KBM-7 (cell line): ENCODE measurements at regions not wholly inside any gene's neighbourhood (a gene's known extent, or its start where the extent isn't known, plus 50 kb on each side); places are given as distances from the start of the nearest gene placed in this dataset.
A peak's percentile ranks its signal among the peaks of the same experiment; 100 is the strongest.

Source experiments
- DNase-seq: peaks from one replicate; pipeline ENCODE4 v3.0.0-alpha.2; 2015
- in situ Hi-C: fragments of 300-500 bp; cut with MboI; formaldehyde crosslinking; loops from 2 replicates; pipeline ENCODE4 v1.14.3; 2020; ENCODE audit warnings: low sequenced_read_pairs, low pct_unique_long_range_greater_than_20kb, mixed read lengths

DNA sequence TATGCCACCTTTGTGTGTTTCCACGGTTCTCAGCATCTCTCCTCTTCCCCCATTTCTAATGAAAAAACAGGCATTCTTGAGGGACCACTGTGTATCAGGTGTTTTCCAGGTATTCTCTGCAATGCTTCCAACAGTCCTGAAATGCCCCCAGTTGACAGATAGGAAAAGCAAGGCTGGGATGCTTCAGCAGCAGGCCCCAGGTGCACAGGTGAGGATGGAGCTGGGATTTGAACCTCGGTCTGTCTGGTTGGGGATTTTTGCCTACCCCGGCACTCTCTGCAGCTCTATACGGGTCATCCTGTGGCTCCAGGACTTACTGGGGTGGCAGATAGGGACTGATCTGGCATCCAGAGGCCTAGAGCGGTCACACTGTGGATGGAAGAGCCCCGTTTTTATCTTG is 180.5 kb upstream of the GSE1 start:
- no peak for DNase-seq
- in situ Hi-C loops = no loop called here

DNA sequence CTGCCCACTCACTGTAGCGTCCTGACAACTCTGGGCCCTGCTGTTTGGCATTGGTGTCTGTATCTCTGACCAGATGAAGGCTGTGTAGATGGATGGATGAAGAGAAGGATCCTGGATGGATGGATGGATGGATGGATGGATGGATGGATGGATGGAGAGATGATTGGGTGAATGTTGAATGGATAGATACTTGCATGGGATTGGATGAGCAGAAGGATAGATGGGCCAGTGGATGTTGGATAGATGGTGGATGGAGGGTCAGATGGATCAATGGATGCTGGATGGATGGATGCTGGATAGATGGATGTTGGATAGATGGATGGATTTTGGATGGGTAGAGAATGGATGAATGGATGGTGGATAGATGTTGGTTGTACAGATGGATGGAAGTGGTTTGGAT is 179.6 kb upstream of the GSE1 start:
- no peak for DNase-seq
- in situ Hi-C loops = no loop called here

DNA sequence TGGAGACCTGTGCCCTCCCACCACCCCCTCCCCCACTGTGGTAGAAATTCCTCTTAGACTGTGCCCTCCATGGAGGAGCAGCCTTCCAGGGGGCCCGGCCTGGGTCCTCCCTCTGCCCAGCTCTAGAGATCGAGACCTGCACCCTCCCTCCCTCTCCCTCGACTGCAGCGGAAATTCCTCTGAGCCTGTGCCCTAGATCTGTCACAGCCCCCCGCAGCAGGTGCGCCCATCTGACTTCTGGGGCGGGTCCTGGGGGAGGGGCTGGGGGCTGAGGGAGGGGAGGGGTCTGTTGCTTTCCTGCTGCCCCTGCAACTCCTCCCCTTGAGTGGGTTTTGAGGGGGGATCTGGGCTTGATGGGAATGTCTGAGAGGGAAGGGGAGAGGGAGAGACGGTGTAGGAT is 177.8 kb upstream of the GSE1 start:
- in situ Hi-C loops = no loop called here
- DNase-seq = no peak

DNA sequence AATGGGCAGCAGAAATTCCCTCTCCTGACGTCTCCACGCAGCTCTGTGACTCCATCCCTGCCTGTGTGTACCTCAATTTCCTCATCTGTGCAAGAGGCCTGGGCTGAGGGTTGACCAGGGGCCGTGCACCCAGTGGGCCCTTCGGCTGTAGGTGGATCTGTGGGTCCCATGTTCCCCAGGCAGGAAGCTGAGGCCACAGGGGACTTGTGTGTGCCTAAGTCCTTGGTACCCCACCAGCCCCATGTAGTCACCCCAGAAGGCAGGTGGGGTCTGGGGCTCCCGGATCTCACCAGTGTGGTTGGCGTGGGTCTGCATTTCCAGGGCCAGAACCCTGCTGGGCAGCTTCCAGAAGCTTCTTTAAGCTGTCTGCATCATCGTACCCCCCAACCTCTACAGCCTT is 177.4 kb upstream of the GSE1 start:
- no peak for DNase-seq
- in situ Hi-C loops = no loop called here

DNA sequence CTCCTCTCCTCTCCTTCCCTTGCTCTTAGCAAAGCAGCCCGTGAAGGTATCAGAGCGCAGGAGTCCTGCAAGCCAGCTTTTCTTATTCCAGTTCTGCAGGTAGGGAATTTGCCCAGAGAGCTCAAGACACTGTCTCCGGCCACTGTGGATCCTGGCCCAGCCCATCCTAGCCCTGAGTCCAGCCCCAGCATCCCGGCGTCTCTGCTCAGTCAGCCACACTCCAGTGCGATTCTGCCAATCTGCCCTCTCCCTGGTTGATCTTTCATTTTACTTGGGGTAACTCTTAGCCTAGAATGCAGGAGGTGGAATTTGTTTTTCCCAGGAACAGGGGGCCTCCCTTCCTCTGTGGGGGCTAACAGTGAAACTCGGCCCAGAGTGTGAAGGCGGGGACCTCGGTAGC is 176.9 kb upstream of the GSE1 start:
- in situ Hi-C loops = no loop called here
- DNase-seq = no peak

DNA sequence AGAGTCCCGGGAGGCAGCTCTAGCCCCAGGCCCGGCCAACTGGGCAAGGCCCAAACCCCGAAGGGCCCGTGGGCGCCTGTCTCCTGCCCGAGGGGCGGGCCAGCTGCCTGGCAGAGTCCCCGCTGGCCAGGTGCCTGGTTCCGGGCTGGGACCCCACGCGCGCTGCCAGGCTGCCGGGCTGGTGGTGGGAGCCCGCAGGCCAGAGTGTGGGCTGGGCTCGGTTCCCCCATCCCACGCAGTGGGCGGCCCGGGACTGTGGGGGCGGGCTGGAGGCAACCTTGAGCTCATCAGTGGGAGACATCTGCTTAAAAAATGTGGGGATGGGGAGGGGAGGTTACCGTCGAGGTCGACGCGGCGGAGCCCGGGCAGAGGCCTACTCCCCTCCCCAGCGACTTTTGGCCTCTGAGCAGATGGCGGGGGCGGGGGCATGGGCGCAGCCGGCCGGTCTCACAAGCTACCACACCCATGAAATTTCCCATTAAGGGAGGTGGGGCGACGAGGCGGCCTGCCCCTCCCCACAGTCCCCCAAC is 176.4 kb upstream of the GSE1 start:
- in situ Hi-C loops = no loop called here
- DNase-seq = no peak

DNA sequence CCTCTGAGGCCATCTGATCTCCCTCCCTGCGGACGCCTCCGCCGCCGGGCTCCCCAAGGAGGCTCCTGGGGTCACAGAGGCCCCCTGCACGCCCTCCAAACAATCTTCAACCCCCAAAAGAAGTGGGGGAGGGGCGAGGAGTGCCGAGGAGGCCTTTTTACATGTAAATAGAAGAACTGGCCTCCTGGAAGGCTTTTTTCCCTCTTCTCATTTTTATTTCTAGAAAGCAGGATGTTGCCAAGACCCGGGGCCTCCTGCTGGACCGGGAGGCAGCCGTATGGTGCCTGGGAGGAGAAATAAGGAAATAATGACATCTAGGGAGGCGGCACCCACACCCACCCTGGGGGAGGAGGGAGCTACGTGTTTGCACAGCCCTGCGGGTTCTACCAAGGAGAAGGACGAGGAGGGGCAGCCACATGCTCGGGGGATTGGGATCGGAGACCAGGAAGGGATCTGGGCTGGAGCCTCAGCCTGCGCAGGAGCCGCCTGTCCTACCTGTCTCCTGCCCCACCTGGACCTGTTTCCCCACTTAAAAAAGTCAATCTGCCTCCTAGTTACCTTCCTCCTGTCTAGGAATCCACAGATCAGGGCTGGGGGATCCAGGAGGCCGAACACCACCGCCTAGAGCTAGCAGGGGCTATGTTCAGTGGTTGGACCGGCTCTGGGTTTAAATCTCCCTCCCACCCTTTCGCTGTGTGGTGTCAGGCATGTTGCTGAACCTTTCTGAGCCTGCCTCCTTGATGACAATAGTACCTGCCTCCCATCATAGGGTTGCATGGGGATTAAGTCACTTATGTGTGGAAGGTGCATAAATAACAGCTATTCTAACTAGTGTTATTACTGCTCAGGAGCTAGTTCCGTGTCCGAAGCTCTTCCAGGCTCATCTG is 175.7 kb upstream of the GSE1 start:
- in situ Hi-C loops = no loop called here
- peak; percentile 64 for DNase-seq

DNA sequence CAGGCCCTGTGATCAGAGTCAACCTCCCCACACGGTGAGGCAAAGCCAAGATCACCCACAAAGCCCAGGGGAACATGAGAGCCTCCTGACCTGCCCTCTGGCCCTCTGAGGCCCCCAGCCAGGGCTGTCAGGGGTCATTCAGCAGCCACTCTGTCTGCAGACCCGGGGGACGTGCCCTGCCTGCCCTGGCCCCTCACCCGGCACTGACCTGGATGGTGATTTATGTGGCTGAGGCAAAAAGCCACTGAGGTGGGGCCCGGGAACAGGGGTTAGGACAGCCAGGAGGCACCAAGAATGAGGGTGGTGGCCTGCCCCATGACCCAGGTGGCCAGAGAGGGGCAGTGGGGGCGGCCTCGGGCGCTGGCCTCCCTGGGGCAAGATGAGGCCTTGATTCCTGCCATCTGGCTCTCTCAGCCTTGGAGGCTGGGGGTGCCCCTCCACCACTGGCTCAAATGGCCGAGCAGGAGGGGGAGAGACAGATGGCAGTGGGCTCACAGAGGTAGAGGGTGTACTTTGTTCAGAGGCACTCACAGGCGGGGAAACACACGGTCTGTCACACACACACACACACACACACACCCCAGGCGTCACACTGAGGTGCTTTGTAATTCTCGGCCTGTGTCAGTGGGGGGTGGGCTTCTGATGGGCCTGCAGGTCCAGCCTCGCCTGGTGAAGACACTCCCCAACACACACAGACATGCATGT is 174.0 kb upstream of the GSE1 start:
- no peak for DNase-seq
- in situ Hi-C loops = no loop called here

DNA sequence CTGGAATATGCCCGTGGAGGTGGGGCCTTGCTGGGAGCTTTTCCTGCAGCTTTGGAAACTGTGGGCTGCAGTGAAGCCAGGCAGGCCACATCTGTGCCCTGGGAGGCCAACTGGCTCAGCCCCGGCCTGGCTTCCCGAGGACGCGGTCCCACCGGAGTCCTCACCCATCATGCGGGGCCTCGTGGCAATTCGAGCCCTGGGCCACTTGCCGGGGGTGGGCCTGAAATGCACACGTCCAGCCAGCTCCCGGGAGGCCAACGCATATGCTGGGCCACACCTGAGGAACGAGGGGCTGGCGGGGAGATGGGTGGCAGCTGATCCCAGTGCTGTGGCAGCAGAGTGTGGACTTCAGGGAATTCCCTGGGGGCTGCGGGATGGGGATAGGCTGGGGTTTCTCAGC is 172.4 kb upstream of the GSE1 start:
- DNase-seq = no peak
- in situ Hi-C loops = no loop called here

DNA sequence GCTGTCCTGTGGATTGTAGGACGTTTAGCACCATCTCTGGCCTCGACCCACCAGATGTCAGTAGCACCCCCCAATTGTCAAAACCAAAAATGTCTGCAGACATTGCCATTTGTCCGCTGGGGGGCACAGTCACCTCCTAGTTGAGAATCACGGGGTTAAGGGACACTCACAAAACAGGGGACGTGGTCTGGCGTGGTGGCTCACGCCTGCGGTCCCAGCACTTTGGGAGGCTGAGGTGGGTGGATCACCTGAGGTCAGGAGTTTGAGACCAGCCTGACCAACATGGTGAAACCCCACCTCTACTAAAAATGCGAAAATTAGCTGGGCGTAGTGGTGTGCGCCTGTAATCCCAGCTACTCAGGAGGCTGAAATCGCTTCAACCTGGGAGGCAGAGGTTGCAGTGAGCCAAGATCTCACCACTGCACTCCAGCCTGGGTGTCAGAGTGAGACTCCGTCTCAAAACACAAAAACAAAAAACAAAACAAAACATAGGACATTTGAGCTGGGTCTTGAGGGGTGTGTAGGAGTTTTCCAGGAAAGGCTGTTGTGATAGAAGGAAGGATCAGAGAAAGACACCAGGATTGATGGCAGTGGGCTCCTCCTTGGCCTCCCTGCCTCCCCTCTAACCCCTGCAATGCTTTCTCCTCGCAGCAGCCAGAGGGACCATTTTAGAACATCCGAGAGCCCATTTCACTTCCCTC is 171.8 kb upstream of the GSE1 start:
- in situ Hi-C loops = no loop called here
- DNase-seq = peak; percentile 77

DNA sequence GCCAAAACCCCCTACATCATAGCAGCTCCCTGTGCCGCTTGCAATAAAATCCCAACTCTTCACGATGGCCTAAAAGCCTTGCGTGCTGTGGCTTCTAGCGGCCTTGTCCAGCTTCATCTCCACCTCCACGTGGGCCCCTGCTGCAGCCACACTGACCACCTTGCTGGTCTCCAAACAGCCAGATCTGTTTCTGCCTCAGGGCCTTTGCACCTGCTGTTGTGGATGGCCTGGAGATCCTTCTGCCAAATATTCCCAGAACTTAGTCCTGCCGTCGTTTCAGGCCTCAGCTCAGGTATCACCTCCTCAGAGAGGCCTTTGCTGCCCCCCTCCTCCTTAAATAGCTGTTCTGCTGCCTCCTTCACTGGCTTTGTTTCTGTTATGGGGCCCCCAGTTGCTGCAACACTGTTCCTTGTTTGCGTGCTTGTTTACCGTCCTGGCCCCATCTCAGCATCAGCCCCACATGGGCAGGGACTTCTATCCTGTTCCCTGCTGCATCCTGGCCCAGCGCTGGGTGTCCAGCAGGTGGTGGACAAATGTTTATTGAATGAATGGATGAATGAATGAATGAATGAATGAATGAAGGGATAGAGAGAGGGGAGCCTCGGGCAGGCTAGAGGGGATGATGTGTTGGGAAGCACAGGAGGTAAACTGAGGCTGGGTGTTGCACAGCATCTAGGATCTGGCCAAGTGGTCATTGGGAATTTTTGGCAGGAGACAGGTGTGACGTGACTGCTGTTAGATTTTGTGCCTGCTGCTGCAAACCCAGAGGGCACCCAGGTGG is 171.0 kb upstream of the GSE1 start:
- in situ Hi-C loops = no loop called here
- DNase-seq = no peak

DNA sequence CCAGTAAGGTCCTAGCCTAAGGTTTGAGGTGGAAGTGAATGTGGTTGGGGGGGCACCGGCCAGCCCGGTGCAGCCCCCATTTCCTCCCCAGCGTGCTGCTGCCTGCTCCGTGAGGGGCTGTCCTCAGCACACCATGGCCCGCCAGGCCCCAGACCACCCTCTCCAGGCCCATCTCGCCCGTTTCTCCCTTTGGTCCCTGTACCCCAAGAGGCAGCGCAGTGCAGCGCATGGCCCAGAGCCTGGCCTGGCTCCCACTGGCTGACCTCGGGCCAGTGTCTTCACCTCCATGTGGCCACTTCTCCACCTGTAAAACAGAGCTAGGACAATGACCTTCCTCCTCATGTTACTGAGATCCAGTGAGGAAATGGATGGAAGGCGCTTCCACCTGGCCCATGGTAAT is 170.0 kb upstream of the GSE1 start:
- no peak for DNase-seq
- in situ Hi-C loops = no loop called here

DNA sequence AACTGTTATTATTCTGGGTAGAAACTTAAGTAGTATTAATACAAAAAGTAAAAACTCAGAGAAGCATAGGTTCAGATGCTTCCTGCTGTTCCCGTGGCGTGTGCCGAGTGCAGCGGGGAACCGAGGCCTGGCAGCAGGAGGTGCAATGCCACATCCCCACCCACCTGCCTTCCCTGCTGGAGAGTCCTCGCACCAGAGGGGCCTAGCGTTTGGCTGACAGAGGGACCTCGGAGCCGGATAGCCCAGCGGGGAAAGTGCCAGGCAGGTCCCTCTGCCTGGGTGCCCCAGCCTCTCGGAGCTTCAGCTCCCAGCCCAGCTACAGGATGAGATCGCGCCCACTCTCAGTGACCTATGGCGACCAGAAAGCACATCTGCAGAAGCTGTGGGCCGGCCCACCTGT is 169.6 kb upstream of the GSE1 start:
- DNase-seq = no peak
- in situ Hi-C loops = no loop called here

DNA sequence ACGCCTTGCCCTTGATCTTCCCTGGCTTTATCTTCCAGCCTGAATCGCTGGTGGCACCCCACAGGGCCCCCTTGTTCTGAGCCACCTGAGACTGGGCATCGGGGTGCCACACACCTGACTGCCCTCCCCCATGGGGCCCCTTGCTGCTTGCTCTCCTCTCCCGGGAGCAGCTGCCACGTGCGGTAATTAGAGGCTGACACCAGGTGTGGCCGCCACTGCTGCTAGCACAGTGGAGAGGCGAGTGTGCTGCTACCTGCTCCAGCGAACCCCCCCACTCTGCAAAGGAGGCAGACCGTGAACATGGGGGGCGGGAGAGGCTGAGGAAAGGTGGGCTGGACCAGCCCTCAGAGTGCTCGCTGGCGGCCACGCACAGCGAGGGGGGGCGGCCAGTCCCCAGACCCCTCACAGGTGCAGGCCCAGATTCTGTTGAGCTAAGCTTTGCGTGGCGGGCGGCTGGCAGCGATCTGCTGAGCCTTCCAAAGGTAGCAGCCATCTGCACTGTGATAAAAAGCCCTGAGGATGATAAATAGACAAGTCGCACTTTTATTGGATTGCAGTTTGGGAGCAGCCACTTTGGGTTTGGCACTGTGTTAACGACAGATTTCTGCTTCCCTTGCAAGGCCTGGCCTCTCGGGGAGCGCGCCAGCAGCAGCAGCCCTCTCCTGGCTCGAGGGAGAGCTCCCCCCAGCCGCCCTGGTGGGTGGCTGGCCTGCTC is 167.9 kb upstream of the GSE1 start:
- in situ Hi-C loops = no loop called here
- no peak for DNase-seq

DNA sequence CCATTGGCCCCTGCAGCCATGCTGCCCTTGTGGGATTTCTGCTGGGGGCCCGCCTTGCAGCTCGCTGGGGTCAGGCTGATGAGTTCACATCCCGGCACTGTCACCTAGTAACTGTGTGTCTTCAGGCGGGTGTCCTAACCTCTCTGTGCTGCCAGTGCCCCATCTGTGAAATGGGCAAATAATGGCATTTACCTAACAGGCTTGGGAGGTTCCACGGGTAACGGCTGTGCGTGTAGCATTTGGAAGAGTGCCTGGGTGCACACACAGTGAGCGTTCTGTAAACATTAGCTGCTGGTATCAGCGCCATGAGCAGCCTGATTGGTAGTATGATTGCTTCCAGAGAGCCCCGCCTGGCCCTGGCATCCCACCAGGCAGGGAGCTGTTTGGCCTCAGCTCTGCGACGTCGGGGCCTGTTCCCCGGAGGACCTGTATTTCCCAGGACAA is 167.3 kb upstream of the GSE1 start:
- DNase-seq = no peak
- in situ Hi-C loops = no loop called here

DNA sequence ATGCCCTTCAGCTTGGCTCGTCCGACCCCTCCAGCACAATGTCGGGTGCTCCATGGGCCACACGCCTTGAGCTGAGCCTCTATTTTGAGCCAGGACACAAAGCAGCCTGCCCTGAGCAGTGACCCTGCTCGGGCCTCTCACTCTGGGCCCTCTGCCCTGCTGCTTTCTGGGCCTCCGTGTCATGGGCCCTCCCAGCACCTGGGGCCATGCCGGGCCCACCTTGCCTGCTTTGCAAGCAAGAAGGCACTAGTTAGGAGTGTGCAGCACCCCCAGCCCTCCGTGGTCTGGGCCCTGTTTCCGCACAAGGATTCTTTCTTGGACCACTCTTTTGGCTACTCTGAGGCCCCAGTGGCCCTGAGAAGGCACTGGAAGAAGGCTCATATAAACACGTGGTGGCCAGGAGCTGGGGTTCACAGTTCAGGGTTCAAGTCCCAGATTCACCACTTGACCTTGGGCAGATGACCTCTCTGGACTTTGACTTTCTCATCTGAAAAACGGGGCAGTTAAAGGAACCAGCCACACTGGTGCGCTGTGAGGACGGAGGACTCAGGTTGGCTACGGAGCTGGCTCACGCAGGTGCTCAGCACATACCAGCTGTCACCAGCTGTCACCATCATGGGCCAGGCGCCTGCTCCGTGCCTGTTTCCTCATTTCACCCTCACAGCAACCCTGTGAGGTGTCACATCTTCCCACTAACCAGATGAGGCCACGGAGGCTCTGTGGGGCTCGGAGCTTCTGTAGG is 166.0 kb upstream of the GSE1 start:
- in situ Hi-C loops = no loop called here

DNA sequence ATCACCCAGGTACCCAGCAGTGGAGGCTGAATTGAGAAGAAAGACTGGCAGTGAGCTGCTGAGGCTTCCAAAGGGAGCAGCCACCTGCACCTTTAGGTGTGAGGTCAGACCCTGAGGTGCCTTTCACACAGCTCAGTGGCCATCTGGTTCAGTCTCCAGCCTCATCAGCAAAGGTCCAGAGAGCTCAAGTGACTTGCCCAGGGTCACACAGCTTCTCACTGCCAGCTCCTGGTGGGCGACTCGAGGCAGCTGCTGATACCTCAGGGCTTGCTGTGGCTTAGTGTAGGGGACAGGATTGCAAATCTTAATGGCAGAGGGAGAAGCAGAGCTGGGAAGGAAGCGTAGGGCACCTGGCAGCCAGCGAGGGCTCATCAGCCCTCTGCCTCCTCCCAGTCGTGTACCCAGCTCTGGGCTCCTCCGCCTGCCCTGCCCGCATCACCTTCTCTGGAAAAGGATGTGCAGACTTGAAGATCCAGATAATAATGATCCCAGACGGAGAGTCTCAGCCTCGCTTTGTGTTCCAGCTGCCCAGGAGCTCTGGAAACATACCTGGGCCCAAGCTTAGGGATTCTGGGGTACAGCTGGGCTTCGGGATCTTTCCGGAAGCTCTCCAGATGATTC is 165.3 kb upstream of the GSE1 start:
- in situ Hi-C loops = no loop called here
- DNase-seq = no peak

More for the DNA sequence above, 166.0 kb upstream of the GSE1 start:
- DNase-seq = no peak
